ENCODE measurements at regions not wholly inside any gene's neighbourhood (a gene's known extent, or its start where the extent isn't known, plus 50 kb on each side); places are given as distances from the start of the nearest gene placed in this dataset.

DNA sequence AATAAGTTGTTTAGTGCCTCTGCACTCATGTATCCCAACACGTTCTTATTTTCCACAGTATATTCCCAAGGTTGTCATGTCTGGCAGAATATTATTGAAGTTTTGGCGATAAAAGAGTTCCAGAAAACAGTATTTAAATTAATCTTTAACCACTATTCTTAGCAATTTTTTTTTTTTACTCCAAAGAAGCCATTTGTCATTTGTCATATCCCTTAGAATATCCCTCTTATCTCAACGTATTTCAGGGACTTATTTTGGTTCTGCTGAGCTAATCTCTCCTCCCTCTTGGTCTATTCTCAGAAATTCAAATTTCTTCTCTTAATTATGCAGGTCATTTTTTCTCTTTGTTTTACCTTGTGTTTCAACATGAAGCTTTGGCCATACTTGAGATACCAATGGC lies 643.4 kb downstream of the ANKRD7 start:
- TF ChIP-seq, protein P1, sequence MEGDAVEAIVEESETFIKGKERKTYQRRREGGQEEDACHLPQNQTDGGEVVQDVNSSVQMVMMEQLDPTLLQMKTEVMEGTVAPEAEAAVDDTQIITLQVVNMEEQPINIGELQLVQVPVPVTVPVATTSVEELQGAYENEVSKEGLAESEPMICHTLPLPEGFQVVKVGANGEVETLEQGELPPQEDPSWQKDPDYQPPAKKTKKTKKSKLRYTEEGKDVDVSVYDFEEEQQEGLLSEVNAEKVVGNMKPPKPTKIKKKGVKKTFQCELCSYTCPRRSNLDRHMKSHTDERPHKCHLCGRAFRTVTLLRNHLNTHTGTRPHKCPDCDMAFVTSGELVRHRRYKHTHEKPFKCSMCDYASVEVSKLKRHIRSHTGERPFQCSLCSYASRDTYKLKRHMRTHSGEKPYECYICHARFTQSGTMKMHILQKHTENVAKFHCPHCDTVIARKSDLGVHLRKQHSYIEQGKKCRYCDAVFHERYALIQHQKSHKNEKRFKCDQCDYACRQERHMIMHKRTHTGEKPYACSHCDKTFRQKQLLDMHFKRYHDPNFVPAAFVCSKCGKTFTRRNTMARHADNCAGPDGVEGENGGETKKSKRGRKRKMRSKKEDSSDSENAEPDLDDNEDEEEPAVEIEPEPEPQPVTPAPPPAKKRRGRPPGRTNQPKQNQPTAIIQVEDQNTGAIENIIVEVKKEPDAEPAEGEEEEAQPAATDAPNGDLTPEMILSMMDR (IDR thresholded peaks at IDR 0.05): no peak
- TF ChIP-seq POLR2A (IDR thresholded peaks at IDR 0.05): no peak

Measured in tibial nerve (tissue), 3 donors.